ENCODE measurements at regions not wholly inside any gene's neighbourhood (a gene's known extent, or its start where the extent isn't known, plus 50 kb on each side); places are given as distances from the start of the nearest gene placed in this dataset.

GRCh38 chr11:80525663-80526405 lies 1085.0 kb upstream of the TENM4 start:
- DNase-seq (ENCODE audit: low read depth) = no peak

- no peak for DNase-seq (ENCODE audit: low read depth)
These were observed 1083.5 kb upstream of the TENM4 start for GRCh38 chr11:80524349-80524748.

- no peak for DNase-seq (ENCODE audit: low read depth)
These were observed 1082.2 kb upstream of the TENM4 start for GRCh38 chr11:80523057-80523456.

- DNase-seq (ENCODE audit: low read depth) = no peak
These were observed 1080.8 kb upstream of the TENM4 start for GRCh38 chr11:80521592-80521991.

GRCh38 chr11:80520507-80520887 lies 1079.7 kb upstream of the TENM4 start:
- no peak for DNase-seq (ENCODE audit: low read depth)

- no peak for DNase-seq (ENCODE audit: low read depth)
These were observed 1079.0 kb upstream of the TENM4 start for GRCh38 chr11:80519596-80520506.

GRCh38 chr11:80517701-80518100 lies 1076.9 kb upstream of the TENM4 start:
- no peak for DNase-seq (ENCODE audit: low read depth)

GRCh38 chr11:80515097-80515496 lies 1074.3 kb upstream of the TENM4 start:
- no peak for DNase-seq (ENCODE audit: low read depth)

GRCh38 chr11:80512491-80512890 lies 1071.7 kb upstream of the TENM4 start:
- no peak for DNase-seq (ENCODE audit: low read depth)

GRCh38 chr11:80505771-80506170 lies 1064.9 kb upstream of the TENM4 start:
- no peak for DNase-seq (ENCODE audit: low read depth)

GRCh38 chr11:80503990-80504389 lies 1063.2 kb upstream of the TENM4 start:
- no peak for DNase-seq (ENCODE audit: low read depth)

- no peak for DNase-seq (ENCODE audit: low read depth)
These were observed 1061.7 kb upstream of the TENM4 start for GRCh38 chr11:80502511-80502910.

- no peak for DNase-seq (ENCODE audit: low read depth)
These were observed 1054.3 kb upstream of the TENM4 start for GRCh38 chr11:80495116-80495515.

- DNase-seq (ENCODE audit: low read depth) = no peak
These were observed 1047.1 kb upstream of the TENM4 start for GRCh38 chr11:80487952-80488351.

GRCh38 chr11:80486678-80487077 lies 1045.8 kb upstream of the TENM4 start:
- no peak for DNase-seq (ENCODE audit: low read depth)

GRCh38 chr11:80477178-80477577 lies 1036.3 kb upstream of the TENM4 start:
- no peak for DNase-seq (ENCODE audit: low read depth)

GRCh38 chr11:80473562-80473961 lies 1032.7 kb upstream of the TENM4 start:
- DNase-seq (ENCODE audit: low read depth) = no peak

GRCh38 chr11:80469871-80470270 lies 1029.0 kb upstream of the TENM4 start:
- DNase-seq (ENCODE audit: low read depth) = no peak

GRCh38 chr11:80466570-80466969 lies 1025.7 kb upstream of the TENM4 start:
- DNase-seq (ENCODE audit: low read depth) = no peak

GRCh38 chr11:80462211-80462610 lies 1021.4 kb upstream of the TENM4 start:
- DNase-seq (ENCODE audit: low read depth) = no peak

GRCh38 chr11:80458376-80458775 lies 1017.5 kb upstream of the TENM4 start:
- no peak for DNase-seq (ENCODE audit: low read depth)

GRCh38 chr11:80457823-80458222 lies 1017.0 kb upstream of the TENM4 start:
- no peak for DNase-seq (ENCODE audit: low read depth)

- DNase-seq (ENCODE audit: low read depth) = no peak
These were observed 1015.0 kb upstream of the TENM4 start for GRCh38 chr11:80455818-80456217.
